GOT3 (cell line): ENCODE measurements at regions not wholly inside any gene's neighbourhood (a gene's known extent, or its start where the extent isn't known, plus 50 kb on each side); places are given as distances from the start of the nearest gene placed in this dataset.

Experiments
- DNase-seq: peaks from one replicate; lab custom pipeline; 2025; ENCODE audit warnings: mixed read lengths; lab: John Stamatoyannopoulos, UW

- no peak for DNase-seq
Measured at GRCh38 chr4:124530464-124531077, 182.0 kb downstream of the ANKRD50 start.

- DNase-seq: no peak
Measured at GRCh38 chr4:124534131-124534530, 178.4 kb downstream of the ANKRD50 start.

GRCh38 chr4:124535003-124535402 is 177.5 kb downstream of the ANKRD50 start:
- DNase-seq: no peak

GRCh38 chr4:124536946-124537345 is 175.6 kb downstream of the ANKRD50 start:
- no peak for DNase-seq

- no peak for DNase-seq
Measured at GRCh38 chr4:124537971-124538370, 174.6 kb downstream of the ANKRD50 start.

GRCh38 chr4:124540014-124540413 is 172.5 kb downstream of the ANKRD50 start:
- DNase-seq: no peak

- no peak for DNase-seq
Measured at GRCh38 chr4:124541652-124542420, 170.7 kb downstream of the ANKRD50 start.

- no peak for DNase-seq
Measured at GRCh38 chr4:124555959-124556358, 156.6 kb downstream of the ANKRD50 start.

- DNase-seq: no peak
Measured at GRCh38 chr4:124564121-124564520, 148.4 kb downstream of the ANKRD50 start.

GRCh38 chr4:124565371-124565770 is 147.2 kb downstream of the ANKRD50 start:
- DNase-seq: no peak

- no peak for DNase-seq
Measured at GRCh38 chr4:124566030-124566429, 146.5 kb downstream of the ANKRD50 start.

- no peak for DNase-seq
Measured at GRCh38 chr4:124573056-124573455, 139.5 kb downstream of the ANKRD50 start.

- no peak for DNase-seq
Measured at GRCh38 chr4:124579896-124580295, 132.6 kb downstream of the ANKRD50 start.

- no peak for DNase-seq
Measured at GRCh38 chr4:124583797-124584196, 128.7 kb downstream of the ANKRD50 start.

- DNase-seq: no peak
Measured at GRCh38 chr4:124589786-124590185, 122.7 kb downstream of the ANKRD50 start.

- DNase-seq: no peak
Measured at GRCh38 chr4:124590480-124590879, 122.1 kb downstream of the ANKRD50 start.

GRCh38 chr4:124591637-124592036 is 120.9 kb downstream of the ANKRD50 start:
- DNase-seq: no peak

- no peak for DNase-seq
Measured at GRCh38 chr4:124593494-124593893, 119.0 kb downstream of the ANKRD50 start.

- no peak for DNase-seq
Measured at GRCh38 chr4:124594945-124595344, 117.6 kb downstream of the ANKRD50 start.

GRCh38 chr4:124596816-124597215 is 115.7 kb downstream of the ANKRD50 start:
- DNase-seq: no peak

- no peak for DNase-seq
Measured at GRCh38 chr4:124610211-124610610, 102.3 kb downstream of the ANKRD50 start.
